Keratinocyte (primary cell): ENCODE measurements at regions not wholly inside any gene's neighbourhood (a gene's known extent, or its start where the extent isn't known, plus 50 kb on each side); places are given as distances from the start of the nearest gene placed in this dataset.

ENCODE experiments used
- DNase-seq: peaks from one replicate; pipeline ENCODE4 v3.0.0-alpha.2; 2011; ENCODE audit warnings: low read depth, missing footprints, low spot score
- FAIRE-seq: peaks from 2 replicates; lab custom pipeline; 2011; peaks lifted over from hg19 to GRCh38; lab: Jason Lieb, UNC
- H2AFZ ChIP-seq: 2 replicates; pipeline ENCODE4 v1.6.0; 2012; ENCODE audit warnings: low read length, control low read depth, inconsistent platforms; ENCODE audit not compliant: control insufficient read depth
- H3K27ac ChIP-seq: 2 replicates; pipeline ENCODE4 v1.5.1; 2011; ENCODE audit warnings: low read length; ENCODE audit not compliant: control insufficient read depth, insufficient read depth
- H3K27me3 ChIP-seq: 3 replicates; pipeline ENCODE4 v1.6.0; 2011; ENCODE audit warnings: low read length; ENCODE audit not compliant: control insufficient read depth, insufficient read depth; ENCODE audit errors: extremely low read depth
- H3K36me3 ChIP-seq, 2 experiments: 2 replicates in 1 of 2; 3 replicates in 1 of 2; pipeline ENCODE4 v1.5.1; 2011; ENCODE audit warnings: low read length in 2 of 2, mild to moderate bottlenecking in 1 of 2; ENCODE audit not compliant: control insufficient read depth in 2 of 2, insufficient read depth in 2 of 2; ENCODE audit errors: extremely low read depth in 1 of 2
- H3K4me1 ChIP-seq: 3 replicates; pipeline ENCODE4 v1.5.1; 2011; ENCODE audit warnings: low read length; ENCODE audit not compliant: control insufficient read depth, insufficient read depth; ENCODE audit errors: extremely low read depth
- H3K4me2 ChIP-seq: 3 replicates; pipeline ENCODE4 v1.6.0; 2011; ENCODE audit warnings: low read depth, low read length; ENCODE audit not compliant: control insufficient read depth, insufficient read depth; ENCODE audit errors: extremely low read depth
- H3K4me3 ChIP-seq, 3 experiments: fragments of 200-600 bp in 1 of 3; sonication (generic) in 1 of 3; 2 replicates in 2 of 3; 3 replicates in 1 of 3; pipeline ENCODE4 v1.5.1; 2011 to 2016; ENCODE audit warnings: low read length in 3 of 3, mild to moderate bottlenecking in 3 of 3, control low read depth in 2 of 3, inconsistent platforms in 1 of 3, low read depth in 1 of 3, mixed read lengths in 1 of 3, mixed run types in 1 of 3, moderate library complexity in 1 of 3; ENCODE audit not compliant: control insufficient read depth in 2 of 3, insufficient read depth in 2 of 3; ENCODE audit errors: extremely low read depth in 1 of 3
- H3K79me2 ChIP-seq: 2 replicates; pipeline ENCODE4 v1.6.0; 2012; ENCODE audit warnings: low read length; ENCODE audit not compliant: control insufficient read depth, insufficient read depth
- H3K9ac ChIP-seq: 3 replicates; pipeline ENCODE4 v1.6.0; 2011; ENCODE audit warnings: low read length; ENCODE audit not compliant: control insufficient read depth, insufficient read depth; ENCODE audit errors: extremely low read depth
- H3K9me1 ChIP-seq: 3 replicates; pipeline ENCODE4 v1.6.0; 2011; ENCODE audit warnings: low read length; ENCODE audit not compliant: control insufficient read depth, insufficient read depth; ENCODE audit errors: extremely low read depth
- H3K9me3 ChIP-seq: 2 replicates; pipeline ENCODE4 v1.5.1; 2012; ENCODE audit warnings: low read depth, low read length; ENCODE audit not compliant: control insufficient read depth
- H4K20me1 ChIP-seq: 3 replicates; pipeline ENCODE4 v1.6.0; 2011; ENCODE audit warnings: low read length; ENCODE audit not compliant: control insufficient read depth, insufficient read depth; ENCODE audit errors: extremely low read depth
- EZH2 ChIP-seq: IDR thresholded peaks from one replicate; pipeline ENCODE4 v1.6.1; 2012; ENCODE audit warnings: inconsistent platforms, mild to moderate bottlenecking, low read length, moderate library complexity
- dilution Hi-C: fragments of 300-500 bp; cut with MboI; formaldehyde crosslinking; loops from one replicate; pipeline ENCODE4 v1.7.0; 2020; ENCODE audit warnings: low sequenced_read_pairs; ENCODE audit not compliant: extremely low pct_ligation_motif_present
- TF ChIP-seq, protein P1 (sequence below), 3 experiments: IDR thresholded peaks in 1 of 3; conservative IDR thresholded peaks in 1 of 3; optimal IDR thresholded peaks in 1 of 3; 2 replicates in 2 of 3; 3 replicates in 1 of 3; pipeline versions ENCODE3 to v1.5.1; 2011; ENCODE audit warnings: low read length in 3 of 3, mild to moderate bottlenecking in 3 of 3, moderate library complexity in 2 of 3, control low read depth in 1 of 3, inconsistent platforms in 1 of 3; ENCODE audit not compliant: insufficient read depth in 2 of 3; ENCODE audit errors: extremely low read depth in 1 of 3

- DNase-seq (no peak), FAIRE-seq (no peak)
- Histone ChIP-seq H4K20me1 (no peaks in the 10 kb centered on the region), H2AFZ (no peak overlapping the region), H3K4me3 (no peak overlapping the region), H3K4me2 (no peak overlapping the region), H3K79me2 (no peaks in the 10 kb centered on the region), H3K27ac (no peak overlapping the region), H3K36me3 (no peaks in the 10 kb centered on the region), H3K9ac (no peak overlapping the region), H3K9me3 (no peaks in the 10 kb centered on the region), H3K4me1 (no peaks in the 10 kb centered on the region), H3K27me3 (peaks cover 4% of the 10 kb centered on the region), H3K9me1 (no peaks in the 10 kb centered on the region)
- dilution Hi-C loops: no loop called here
- TF ChIP-seq, protein P1, sequence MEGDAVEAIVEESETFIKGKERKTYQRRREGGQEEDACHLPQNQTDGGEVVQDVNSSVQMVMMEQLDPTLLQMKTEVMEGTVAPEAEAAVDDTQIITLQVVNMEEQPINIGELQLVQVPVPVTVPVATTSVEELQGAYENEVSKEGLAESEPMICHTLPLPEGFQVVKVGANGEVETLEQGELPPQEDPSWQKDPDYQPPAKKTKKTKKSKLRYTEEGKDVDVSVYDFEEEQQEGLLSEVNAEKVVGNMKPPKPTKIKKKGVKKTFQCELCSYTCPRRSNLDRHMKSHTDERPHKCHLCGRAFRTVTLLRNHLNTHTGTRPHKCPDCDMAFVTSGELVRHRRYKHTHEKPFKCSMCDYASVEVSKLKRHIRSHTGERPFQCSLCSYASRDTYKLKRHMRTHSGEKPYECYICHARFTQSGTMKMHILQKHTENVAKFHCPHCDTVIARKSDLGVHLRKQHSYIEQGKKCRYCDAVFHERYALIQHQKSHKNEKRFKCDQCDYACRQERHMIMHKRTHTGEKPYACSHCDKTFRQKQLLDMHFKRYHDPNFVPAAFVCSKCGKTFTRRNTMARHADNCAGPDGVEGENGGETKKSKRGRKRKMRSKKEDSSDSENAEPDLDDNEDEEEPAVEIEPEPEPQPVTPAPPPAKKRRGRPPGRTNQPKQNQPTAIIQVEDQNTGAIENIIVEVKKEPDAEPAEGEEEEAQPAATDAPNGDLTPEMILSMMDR (optimal IDR thresholded peaks at IDR 0.05 in 1 of 3, IDR thresholded peaks at IDR 0.05 in 1 of 3, conservative IDR thresholded peaks at IDR 0.05 in 1 of 3; ENCODE audit: extremely low read depth in 1 of 3, insufficient read depth in 2 of 3, low read length in 3 of 3): no peak
- TF ChIP-seq EZH2: no peak
Measured at GRCh38 chr4:23967281-23967680, 77.4 kb upstream of the PPARGC1A start.

GRCh38 chr4:23966725-23967124, 76.9 kb upstream of the PPARGC1A start:
- no peaks in the 10 kb centered on the region for H3K36me3 ChIP-seq
- no peak overlapping the region for H3K9ac ChIP-seq
- H3K4me2 ChIP-seq: no peak overlapping the region
- H3K79me2 ChIP-seq: no peaks in the 10 kb centered on the region
- TF ChIP-seq, protein P1 (optimal IDR thresholded peaks at IDR 0.05 in 1 of 3, IDR thresholded peaks at IDR 0.05 in 1 of 3, conservative IDR thresholded peaks at IDR 0.05 in 1 of 3; ENCODE audit: extremely low read depth in 1 of 3, insufficient read depth in 2 of 3, low read length in 3 of 3): peak; percentile 40 to 71 (median 67)
- TF ChIP-seq EZH2: no peak
- no peak overlapping the region for H3K4me3 ChIP-seq
- no peak overlapping the region for H2AFZ ChIP-seq
- H4K20me1 ChIP-seq: no peaks in the 10 kb centered on the region
- no peaks in the 10 kb centered on the region for H3K4me1 ChIP-seq
- FAIRE-seq (no peak), DNase-seq (no peak)
- dilution Hi-C loops: no loop called here
- no peak overlapping the region for H3K27ac ChIP-seq
- no peaks in the 10 kb centered on the region for H3K9me1 ChIP-seq
- H3K27me3 ChIP-seq: peaks cover 4% of the 10 kb centered on the region
- H3K9me3 ChIP-seq: no peaks in the 10 kb centered on the region
